Limb (tissue), 2 donors: ENCODE measurements at regions not wholly inside any gene's neighbourhood (a gene's known extent, or its start where the extent isn't known, plus 50 kb on each side); places are given as distances from the start of the nearest gene placed in this dataset.

Source experiments
- DNase-seq, 2 donors: peaks; one replicate each; pipeline ENCODE4 v3.0.0-alpha.2; 2016; ENCODE audit errors: extremely low spot score in 2 of 2

DNA sequence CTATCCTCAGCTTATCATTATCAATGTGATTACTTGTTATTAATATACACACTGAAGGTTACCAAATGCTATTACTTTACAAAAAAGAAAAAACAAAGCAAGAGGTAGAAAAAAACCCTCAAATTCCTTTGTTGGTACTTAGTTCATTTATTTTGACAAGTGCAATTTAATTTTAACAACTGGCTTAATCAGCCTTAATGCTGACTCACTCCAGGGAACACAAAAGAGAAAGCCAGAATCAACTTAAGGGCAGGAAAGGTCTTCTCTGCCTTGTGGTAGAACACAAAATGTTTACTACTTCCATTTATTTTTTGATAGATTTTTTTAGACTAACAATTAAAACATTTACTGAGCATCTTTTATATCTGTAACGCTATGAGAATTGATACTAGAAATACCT is 417.1 kb downstream of the PCDH17 start:
- DNase-seq, result no peak

DNA sequence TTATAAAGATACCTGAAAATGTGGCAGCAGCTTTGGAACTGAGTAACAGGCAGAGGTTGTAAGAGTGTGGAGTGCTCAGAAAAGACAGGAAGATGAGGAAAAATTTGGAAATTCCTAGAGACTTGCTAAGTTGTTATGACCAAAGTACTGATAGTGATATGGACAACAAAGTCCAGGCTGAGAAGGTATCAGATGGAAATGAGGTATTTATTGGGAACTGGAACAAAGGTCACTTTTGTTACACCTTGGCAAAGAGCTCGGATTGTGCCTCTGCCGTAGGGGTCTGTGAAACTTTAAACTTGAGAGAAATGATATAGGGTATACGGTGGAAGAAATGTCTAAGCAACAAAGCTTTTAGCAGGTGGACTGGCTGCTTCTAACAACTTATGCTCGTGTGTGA is 419.9 kb downstream of the PCDH17 start:
- no peak for DNase-seq

DNA sequence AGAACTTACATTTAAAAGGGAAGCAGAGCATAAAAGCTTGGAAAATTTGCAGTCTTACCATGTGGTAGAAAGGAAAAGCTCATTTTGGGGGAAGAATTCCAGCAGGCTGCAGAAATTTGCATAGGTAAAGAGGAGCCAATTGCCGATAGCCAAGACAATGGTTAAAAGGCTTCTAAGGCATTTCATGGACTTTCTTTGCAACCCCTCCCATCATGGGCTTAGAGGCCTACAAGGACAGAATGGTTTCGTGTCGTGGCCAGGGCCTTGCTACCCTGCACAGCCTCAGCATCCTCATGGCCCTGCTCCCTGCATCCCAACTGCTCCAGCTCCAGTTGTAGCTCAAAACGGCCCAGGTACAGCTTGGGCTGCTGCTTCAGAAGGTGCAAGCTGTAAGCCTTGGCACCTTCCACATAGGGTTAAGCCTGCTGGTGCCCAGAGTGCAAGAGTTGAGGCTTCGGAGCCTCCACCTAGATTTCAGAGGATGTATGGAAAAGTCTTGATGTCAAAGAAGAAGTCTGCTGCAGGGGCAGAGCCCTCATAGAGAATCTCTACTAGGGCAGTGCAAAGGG is 420.3 kb downstream of the PCDH17 start:
- no peak for DNase-seq

GRCh38 chr13:58056426-58056825 is 424.9 kb downstream of the PCDH17 start:
- DNase-seq, result no peak

DNA sequence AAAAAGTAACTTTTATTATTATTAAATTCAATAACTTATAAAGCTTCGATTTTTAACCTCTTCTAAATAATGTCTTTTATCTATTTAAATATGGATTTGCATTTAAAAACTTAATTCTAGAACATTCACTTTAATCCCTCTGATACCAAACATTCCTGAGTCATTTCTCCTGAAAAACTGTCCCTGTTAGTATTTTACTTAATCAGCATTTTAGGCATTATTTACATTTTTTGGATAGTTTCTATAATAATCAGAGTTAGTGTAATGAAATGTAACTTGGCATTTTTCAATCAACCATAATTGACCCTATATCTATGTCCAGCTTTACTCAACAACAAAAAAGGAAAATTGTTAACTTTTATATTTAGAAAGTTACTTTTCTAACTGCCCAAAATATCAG is 428.1 kb downstream of the PCDH17 start:
- no peak for DNase-seq

DNA sequence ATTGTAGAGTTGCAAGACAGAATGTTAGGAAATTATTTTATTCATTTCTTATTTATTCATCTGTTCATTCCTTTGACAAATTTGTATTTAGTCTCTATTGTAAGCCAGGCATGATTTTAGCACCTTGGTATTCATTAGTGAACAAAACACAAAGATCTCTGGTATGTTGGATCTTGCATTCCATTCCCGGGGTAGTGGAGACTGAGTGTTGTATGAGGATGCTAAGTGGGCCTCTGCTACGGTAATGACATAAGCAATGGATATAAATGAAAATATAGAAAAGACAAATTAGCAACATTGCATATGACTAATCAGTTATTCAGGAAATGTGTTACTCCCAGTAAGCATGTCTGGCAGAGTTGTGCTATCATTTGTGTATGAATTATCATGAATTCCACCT is 449.3 kb downstream of the PCDH17 start:
- no peak for DNase-seq

- DNase-seq, result no peak
Observed at GRCh38 chr13:58081301-58081820, 449.8 kb downstream of the PCDH17 start.

- DNase-seq, result no peak
Observed at GRCh38 chr13:58083064-58083463, 451.5 kb downstream of the PCDH17 start.

- no peak for DNase-seq
Observed at GRCh38 chr13:58085274-58085673, 453.7 kb downstream of the PCDH17 start.

DNA sequence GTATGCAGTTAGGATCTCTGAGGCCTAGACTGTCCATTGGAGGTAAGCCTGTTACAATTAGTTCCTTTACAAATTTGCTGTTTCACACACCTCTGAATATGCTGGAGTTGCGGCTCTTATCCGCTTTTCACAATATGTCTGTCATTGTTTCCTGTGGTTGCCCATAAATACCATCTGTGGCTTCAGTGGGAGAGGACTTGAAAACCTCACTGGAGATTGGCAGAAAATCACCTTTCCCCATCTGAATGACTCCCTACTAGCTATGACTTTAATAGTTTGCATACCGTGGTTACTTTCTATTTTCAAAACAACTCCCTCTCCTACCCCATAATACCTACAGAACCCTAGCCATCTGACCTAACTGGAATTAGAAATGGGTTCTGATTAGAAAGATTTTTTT is 454.3 kb downstream of the PCDH17 start:
- no peak for DNase-seq

GRCh38 chr13:58087566-58087965 is 456.0 kb downstream of the PCDH17 start:
- no peak for DNase-seq

GRCh38 chr13:58093394-58093793 is 461.9 kb downstream of the PCDH17 start:
- DNase-seq, result no peak

- DNase-seq, result no peak
Observed at GRCh38 chr13:58097831-58098230, 466.3 kb downstream of the PCDH17 start.

DNA sequence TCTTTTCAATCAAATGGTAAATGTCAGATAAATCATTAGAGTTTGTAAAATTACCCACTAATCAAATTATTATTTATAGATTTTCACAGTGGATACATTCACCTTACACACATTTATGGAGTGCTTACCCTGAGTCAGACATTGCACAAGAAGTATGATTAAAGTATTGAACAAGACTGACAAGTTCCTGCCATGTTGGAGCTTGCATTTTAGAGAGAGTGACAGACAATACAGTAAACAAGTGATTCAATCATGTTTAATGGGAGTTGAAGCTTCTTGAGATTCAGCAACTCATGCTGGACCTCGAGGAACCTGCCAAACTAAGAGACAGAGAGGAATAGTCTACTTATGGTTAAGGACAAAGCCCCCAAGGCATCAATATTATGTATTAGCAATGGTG is 487.8 kb downstream of the PCDH17 start:
- no peak for DNase-seq

GRCh38 chr13:58119804-58120203 is 488.3 kb downstream of the PCDH17 start:
- DNase-seq, result no peak

DNA sequence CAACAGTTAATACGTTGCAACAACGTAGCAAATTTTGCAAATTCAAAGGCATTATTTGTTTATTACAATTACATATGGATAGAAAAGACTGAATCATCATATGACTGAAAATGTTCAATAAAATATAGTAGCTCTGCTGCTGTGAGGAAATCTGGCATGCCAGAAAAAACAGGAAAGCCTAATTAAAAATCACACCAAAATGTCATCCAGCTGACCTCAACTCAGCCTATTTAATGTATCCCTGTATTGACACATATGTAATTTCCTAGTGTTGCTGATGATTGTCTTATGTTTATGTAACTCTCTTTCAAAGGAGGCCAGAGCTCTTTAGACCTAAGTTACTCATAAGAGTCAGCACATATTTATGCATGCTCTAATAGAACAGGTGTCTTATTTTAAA is 495.0 kb downstream of the PCDH17 start:
- no peak for DNase-seq

GRCh38 chr13:58134012-58134411 is 502.5 kb downstream of the PCDH17 start:
- no peak for DNase-seq

- DNase-seq, result no peak
Observed at GRCh38 chr13:58134525-58134924, 503.0 kb downstream of the PCDH17 start.

GRCh38 chr13:58142952-58143351 is 511.4 kb downstream of the PCDH17 start:
- DNase-seq, result no peak

GRCh38 chr13:58144616-58145015 is 513.1 kb downstream of the PCDH17 start:
- no peak for DNase-seq

GRCh38 chr13:58151452-58151851 is 519.9 kb downstream of the PCDH17 start:
- DNase-seq, result no peak

DNA sequence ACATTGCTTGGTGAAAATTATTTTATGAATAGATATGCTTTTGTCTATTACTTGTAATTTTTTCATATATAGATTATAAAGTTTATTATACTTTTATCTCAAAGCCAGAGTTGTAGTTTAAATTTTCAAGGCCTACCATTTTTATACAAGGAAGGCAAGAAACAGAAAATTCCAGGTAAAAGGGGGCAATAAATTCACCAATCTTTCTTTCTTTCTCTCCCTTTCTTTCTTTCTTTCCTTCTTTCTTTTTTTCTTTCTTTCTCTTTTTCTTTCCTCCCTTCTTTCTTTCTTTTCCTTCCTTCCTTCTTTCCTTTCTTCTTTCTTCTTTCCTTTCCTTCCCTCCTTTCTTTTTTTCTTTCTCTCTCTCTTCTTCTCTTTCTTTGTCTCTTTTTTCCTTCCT is 529.4 kb downstream of the PCDH17 start:
- DNase-seq, result no peak

DNA sequence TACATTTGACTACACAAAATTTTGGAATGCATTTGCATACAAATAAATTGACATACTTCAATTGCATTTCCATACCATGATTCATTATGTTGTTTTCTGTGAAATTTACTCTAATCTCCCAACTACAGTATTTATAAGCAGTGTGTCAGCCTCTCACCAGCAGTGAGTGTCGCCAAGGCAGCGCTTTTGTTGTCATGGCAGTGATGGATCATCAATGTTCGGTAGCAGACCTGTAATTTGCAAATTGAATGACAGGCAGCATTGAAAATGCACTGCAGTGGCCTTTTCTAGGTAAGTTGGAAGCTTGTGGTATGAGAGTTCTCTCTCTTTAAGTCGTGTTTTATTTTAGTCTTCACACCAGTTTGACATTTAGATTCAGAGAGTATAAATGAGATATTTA is 534.1 kb downstream of the PCDH17 start:
- DNase-seq, result no peak

- DNase-seq, result no peak
Observed at GRCh38 chr13:58181111-58181510, 549.6 kb downstream of the PCDH17 start.
